Activated CD4-positive, alpha-beta memory T cell treated with anti-CD3 and anti-CD28 coated beads for 36 hours (primary cell): ENCODE measurements at regions not wholly inside any gene's neighbourhood (a gene's known extent, or its start where the extent isn't known, plus 50 kb on each side); places are given as distances from the start of the nearest gene placed in this dataset.
"Not testable (repeated sequence)": the region's sequence is repeated elsewhere in the genome, so short reads cannot be mapped to it uniquely, and the experiment has no call there.

ENCODE experiments used
- CTCF ChIA-PET: fragments of 350-600 bp; sonication (Branson Sonifier 250); formaldehyde crosslinking; loops from one replicate; lab custom pipeline; 2021; ENCODE audit warnings: antibody characterized with exemption, inconsistent platforms; lab: Charles Lee
- POLR2A ChIA-PET: fragments of 350-600 bp; sonication (Branson Sonifier 250); formaldehyde crosslinking; loops from one replicate; lab custom pipeline; 2021; ENCODE audit warnings: antibody characterized with exemption; lab: Charles Lee
- DNase-seq: peaks from one replicate; pipeline ENCODE4 v3.0.0-alpha.2; 2020
- H3K27ac Mint-ChIP-seq: one replicate; pipeline ENCODE4 v1.8.0; 2021; ENCODE audit warnings: mixed read lengths
- H3K27me3 Mint-ChIP-seq: one replicate; pipeline ENCODE4 v1.8.0; 2021; ENCODE audit warnings: mixed read lengths
- H3K36me3 Mint-ChIP-seq: one replicate; pipeline ENCODE4 v1.8.0; 2021; ENCODE audit warnings: mixed read lengths
- H3K4me1 Mint-ChIP-seq: one replicate; pipeline ENCODE4 v1.8.0; 2021; ENCODE audit warnings: low read depth, mixed read lengths
- H3K4me3 Mint-ChIP-seq: one replicate; pipeline ENCODE4 v1.8.0; 2021; ENCODE audit warnings: mild to moderate bottlenecking, mixed read lengths
- H3K9me3 Mint-ChIP-seq: one replicate; pipeline ENCODE4 v1.8.0; 2021; ENCODE audit warnings: mixed read lengths
- intact Hi-C: fragments of 100-400 bp; cut with micrococcal nuclease; formaldehyde crosslinking; loops from one replicate; pipeline ENCODE4 v1.15.1; 2023

- H3K36me3 Mint-ChIP-seq, result no peaks in the 10 kb centered on the region
- no peak for DNase-seq
- no peaks in the 10 kb centered on the region for H3K27me3 Mint-ChIP-seq
- no peaks in the 10 kb centered on the region for H3K4me1 Mint-ChIP-seq
- H3K27ac Mint-ChIP-seq, result no peak overlapping the region
- no peaks in the 10 kb centered on the region for H3K9me3 Mint-ChIP-seq
- POLR2A ChIA-PET, result no interaction called here
- CTCF ChIA-PET, result no interaction called here
- H3K4me3 Mint-ChIP-seq, result no peak overlapping the region
- intact Hi-C loops, result no loop called here
Observed at GRCh38 chr7:114364151-114364550, 50.5 kb upstream of the FOXP2 start.

- Mint-ChIP-seq H3K4me3 (no peak overlapping the region), H3K9me3 (no peaks in the 10 kb centered on the region)
- POLR2A ChIA-PET, result no interaction called here
Observed at GRCh38 chr7:114363292-114363691, 51.3 kb upstream of the FOXP2 start.

GRCh38 chr7:114358911-114359310 is 55.7 kb upstream of the FOXP2 start:
- no peak for DNase-seq
- Mint-ChIP-seq H3K27ac (no peak overlapping the region), H3K4me1 (no peaks in the 10 kb centered on the region), H3K9me3 (no peaks in the 10 kb centered on the region), H3K4me3 (no peak overlapping the region), H3K36me3 (no peaks in the 10 kb centered on the region), H3K27me3 (no peaks in the 10 kb centered on the region)
- intact Hi-C loops, result no loop called here
- POLR2A ChIA-PET, result no interaction called here
- CTCF ChIA-PET, result no interaction called here

More at GRCh38 chr7:114363292-114363691, 51.3 kb upstream of the FOXP2 start:
- Mint-ChIP-seq H3K4me1 (no peaks in the 10 kb centered on the region), H3K27ac (no peak overlapping the region), H3K27me3 (no peaks in the 10 kb centered on the region), H3K36me3 (no peaks in the 10 kb centered on the region)
- CTCF ChIA-PET, result no interaction called here
- no peak for DNase-seq
- intact Hi-C loops, result no loop called here

- ChIA-PET POLR2A (no interaction called here), CTCF (no interaction called here)
- Mint-ChIP-seq H3K4me3 (no peak overlapping the region), H3K27me3 (no peaks in the 10 kb centered on the region), H3K9me3 (no peaks in the 10 kb centered on the region), H3K27ac (no peak overlapping the region), H3K4me1 (no peaks in the 10 kb centered on the region), H3K36me3 (no peaks in the 10 kb centered on the region)
- intact Hi-C loops, result no loop called here
- DNase-seq, result no peak
Observed at GRCh38 chr7:114356133-114356532, 58.5 kb upstream of the FOXP2 start.

GRCh38 chr7:114354306-114354705 is 60.3 kb upstream of the FOXP2 start:
- intact Hi-C loops, result no loop called here
- H3K36me3 Mint-ChIP-seq, result no peaks in the 10 kb centered on the region
- DNase-seq, result no peak
- POLR2A ChIA-PET, result no interaction called here
- H3K27ac Mint-ChIP-seq, result no peak overlapping the region
- H3K4me3 Mint-ChIP-seq, result no peak overlapping the region
- no peaks in the 10 kb centered on the region for H3K4me1 Mint-ChIP-seq
- no peaks in the 10 kb centered on the region for H3K9me3 Mint-ChIP-seq
- no peaks in the 10 kb centered on the region for H3K27me3 Mint-ChIP-seq
- CTCF ChIA-PET, result no interaction called here

- no peak overlapping the region for H3K27ac Mint-ChIP-seq
- intact Hi-C loops, result no loop called here
- ChIA-PET CTCF (no interaction called here), POLR2A (no interaction called here)
- no peak overlapping the region for H3K4me3 Mint-ChIP-seq
- H3K36me3 Mint-ChIP-seq, result no peaks in the 10 kb centered on the region
- H3K9me3 Mint-ChIP-seq, result no peaks in the 10 kb centered on the region
- no peaks in the 10 kb centered on the region for H3K4me1 Mint-ChIP-seq
- no peak for DNase-seq
- peaks cover 1% of the 10 kb centered on the region for H3K27me3 Mint-ChIP-seq
Observed at GRCh38 chr7:114345494-114345893, 69.1 kb upstream of the FOXP2 start.

- POLR2A ChIA-PET, result no interaction called here
- DNase-seq, result no peak
- intact Hi-C loops, result no loop called here
- no peaks in the 10 kb centered on the region for H3K36me3 Mint-ChIP-seq
- H3K4me3 Mint-ChIP-seq, result no peak overlapping the region
- peaks cover 1% of the 10 kb centered on the region for H3K27me3 Mint-ChIP-seq
- H3K27ac Mint-ChIP-seq, result no peak overlapping the region
- H3K9me3 Mint-ChIP-seq, result no peaks in the 10 kb centered on the region
- H3K4me1 Mint-ChIP-seq, result no peaks in the 10 kb centered on the region
- CTCF ChIA-PET, result no interaction called here
Observed at GRCh38 chr7:114343949-114344708, 70.5 kb upstream of the FOXP2 start.

GRCh38 chr7:114342431-114343179 is 72.0 kb upstream of the FOXP2 start:
- DNase-seq, result no peak
- ChIA-PET CTCF (no interaction called here), POLR2A (no interaction called here)
- H3K27ac Mint-ChIP-seq, result no peak overlapping the region
- H3K4me1 Mint-ChIP-seq, result no peaks in the 10 kb centered on the region
- H3K27me3 Mint-ChIP-seq, result peaks cover 1% of the 10 kb centered on the region
- H3K36me3 Mint-ChIP-seq, result no peaks in the 10 kb centered on the region
- H3K9me3 Mint-ChIP-seq, result no peaks in the 10 kb centered on the region
- intact Hi-C loops, result no loop called here
- no peak overlapping the region for H3K4me3 Mint-ChIP-seq

GRCh38 chr7:114341648-114342047 is 73.0 kb upstream of the FOXP2 start:
- CTCF ChIA-PET, result no interaction called here
- Mint-ChIP-seq H3K27ac (no peak overlapping the region), H3K4me1 (no peaks in the 10 kb centered on the region), H3K9me3 (no peaks in the 10 kb centered on the region), H3K4me3 (no peak overlapping the region), H3K27me3 (peaks cover 1% of the 10 kb centered on the region), H3K36me3 (no peaks in the 10 kb centered on the region)
- no peak for DNase-seq
- POLR2A ChIA-PET, result no interaction called here
- intact Hi-C loops, result no loop called here

GRCh38 chr7:114334989-114335388 is 79.6 kb upstream of the FOXP2 start:
- ChIA-PET CTCF (no interaction called here), POLR2A (no interaction called here)
- H3K4me1 Mint-ChIP-seq, result no peaks in the 10 kb centered on the region
- intact Hi-C loops, result no loop called here
- H3K9me3 Mint-ChIP-seq, result no peaks in the 10 kb centered on the region
- no peaks in the 10 kb centered on the region for H3K36me3 Mint-ChIP-seq
- no peaks in the 10 kb centered on the region for H3K27me3 Mint-ChIP-seq
- DNase-seq, result no peak
- H3K4me3 Mint-ChIP-seq, result no peak overlapping the region
- H3K27ac Mint-ChIP-seq, result no peak overlapping the region

GRCh38 chr7:114329458-114329857 is 85.2 kb upstream of the FOXP2 start:
- H3K9me3 Mint-ChIP-seq, intact Hi-C loops, CTCF ChIA-PET: not testable (repeated sequence)

GRCh38 chr7:114317450-114318098 is 97.0 kb upstream of the FOXP2 start:
- DNase-seq, result no peak
- POLR2A ChIA-PET, result no interaction called here
- intact Hi-C loops, result no loop called here
- H3K36me3 Mint-ChIP-seq, result no peaks in the 10 kb centered on the region
- H3K9me3 Mint-ChIP-seq, result no peaks in the 10 kb centered on the region
- H3K27ac Mint-ChIP-seq, result no peak overlapping the region
- H3K4me3 Mint-ChIP-seq, result no peak overlapping the region
- H3K4me1 Mint-ChIP-seq, result no peaks in the 10 kb centered on the region
- CTCF ChIA-PET, result no interaction called here
- H3K27me3 Mint-ChIP-seq, result no peaks in the 10 kb centered on the region

More at GRCh38 chr7:114329458-114329857, 85.2 kb upstream of the FOXP2 start:
- H3K27me3 Mint-ChIP-seq, H3K36me3 Mint-ChIP-seq, H3K27ac Mint-ChIP-seq, DNase-seq, POLR2A ChIA-PET, H3K4me1 Mint-ChIP-seq, H3K4me3 Mint-ChIP-seq: not testable (repeated sequence)
